Panc1 (cell line): ENCODE measurements at regions not wholly inside any gene's neighbourhood (a gene's known extent, or its start where the extent isn't known, plus 50 kb on each side); places are given as distances from the start of the nearest gene placed in this dataset.

ENCODE experiments used
- ATAC-seq: fragments of 200-7000 bp; cut with Tn5 transposase; 2 replicates; pipeline ENCODE4 v1.9.1; 2020; ENCODE audit warnings: mild to moderate bottlenecking, moderate library complexity
- BruUV-seq: library from RNA; stranded (reverse); fragments of 400-500 nt; replicated peaks from 2 replicates; lab custom pipeline; 2021; lab: Mats Ljungman, UMichigan
- CTCF ChIA-PET: fragments of 300-600 bp; sonication (Branson Sonifier 250); formaldehyde crosslinking; loops from one replicate; lab custom pipeline; 2022; ENCODE audit warnings: antibody characterized with exemption; lab: Charles Lee
- POLR2A ChIA-PET: fragments of 300-600 bp; sonication (Branson Sonifier 250); formaldehyde crosslinking; loops from one replicate; lab custom pipeline; 2022; ENCODE audit warnings: antibody characterized with exemption; lab: Charles Lee
- DNase-seq: peaks from one replicate; pipeline ENCODE4 v3.0.0-alpha.2; 2010; ENCODE audit warnings: low read depth, low spot score
- H3K27ac ChIP-seq: 2 replicates; pipeline ENCODE4 v1.5.1; 2011; ENCODE audit warnings: mild to moderate bottlenecking, low read length, inconsistent platforms
- H3K27me3 ChIP-seq: fragments of 200-500 bp; sonication (Bioruptor generic); 2 replicates; pipeline ENCODE4 v1.6.0; 2014; ENCODE audit warnings: low read length, inconsistent platforms; ENCODE audit not compliant: control insufficient read depth, insufficient read depth
- H3K36me3 ChIP-seq: fragments of 200-500 bp; sonication (Bioruptor generic); 2 replicates; pipeline ENCODE4 v1.5.1; 2014; ENCODE audit warnings: inconsistent platforms, mild to moderate bottlenecking, low read length, moderate library complexity; ENCODE audit not compliant: control insufficient read depth, insufficient read depth
- H3K4me1 ChIP-seq: 2 replicates; pipeline ENCODE4 v1.5.1; 2011; ENCODE audit warnings: inconsistent platforms, mild to moderate bottlenecking, low read length, moderate library complexity; ENCODE audit not compliant: control insufficient read depth, insufficient read depth
- H3K4me3 ChIP-seq, 2 experiments: 2 replicates each; pipeline ENCODE4 v1.5.1; 2011 to 2012; ENCODE audit warnings: low read depth in 2 of 2, low read length in 2 of 2, mild to moderate bottlenecking in 2 of 2, inconsistent platforms in 1 of 2, moderate library complexity in 1 of 2
- H3K9me3 ChIP-seq: fragments of 200-500 bp; sonication (Bioruptor generic); 2 replicates; pipeline ENCODE4 v1.5.1; 2014; ENCODE audit warnings: low read depth, mild to moderate bottlenecking, inconsistent platforms, low read length, moderate library complexity; ENCODE audit not compliant: control insufficient read depth, insufficient read depth
- POLR2AphosphoS5 ChIP-seq: IDR thresholded peaks from 2 replicates; pipeline ENCODE4 v1.6.1; 2012; ENCODE audit warnings: mild to moderate bottlenecking, low read depth, low read length, moderate library complexity
- SIN3A ChIP-seq: IDR thresholded peaks from 2 replicates; pipeline ENCODE4 v1.6.1; 2012; ENCODE audit warnings: low read depth, mild to moderate bottlenecking, low read length, moderate library complexity, borderline replicate concordance; ENCODE audit not compliant: insufficient read depth
- in situ Hi-C: cut with HindIII; loops from 2 replicates; pipeline ENCODE4 v1.10.0; 2016; ENCODE audit warnings: low sequenced_read_pairs, low pct_unique_long_range_greater_than_20kb
- intact Hi-C: fragments of 100-400 bp; cut with micrococcal nuclease; formaldehyde crosslinking; loops from one replicate; pipeline ENCODE4 v1.10.0; 2022; ENCODE audit not compliant: unreplicated experiment
- TF ChIP-seq, protein P1 (sequence below), 2 experiments: IDR thresholded peaks; 2 replicates each; pipeline ENCODE4 v1.6.1; 2011 to 2012; ENCODE audit warnings: low read depth in 2 of 2, control low read depth in 1 of 2, low read length in 1 of 2, mild to moderate bottlenecking in 1 of 2, moderate library complexity in 1 of 2; ENCODE audit not compliant: insufficient read depth in 1 of 2
- TF ChIP-seq, protein P2 (sequence below): fragments of 450-650 bp; IDR thresholded peaks from 2 replicates; pipeline ENCODE4 v1.5.1; 2017; ENCODE audit warnings: mild to moderate bottlenecking

DNA sequence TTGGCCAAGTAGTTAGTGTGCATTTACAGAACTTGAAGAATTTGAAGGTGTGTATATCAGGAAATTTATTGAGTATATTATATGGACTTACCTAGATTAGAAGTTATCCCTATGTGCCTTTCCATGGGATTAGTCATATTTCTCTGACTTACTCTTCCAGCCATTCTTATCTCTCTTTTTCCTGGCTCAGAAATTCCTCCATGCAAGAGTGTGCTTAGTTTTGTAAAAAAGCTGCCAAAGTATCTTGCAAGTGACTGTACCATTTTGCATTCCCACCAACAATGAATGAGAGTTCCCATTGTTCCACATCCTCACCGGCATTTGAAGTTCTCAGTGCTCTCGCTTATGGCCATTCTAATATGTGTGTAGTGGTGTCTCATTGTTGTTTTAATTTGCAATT lies 82.2 kb upstream of the GUCA2B start:
- Histone ChIP-seq H3K4me3 (no peak overlapping the region), H3K36me3 (no peaks in the 10 kb centered on the region), H3K9me3 (no peaks in the 10 kb centered on the region), H3K27me3 (peaks cover 9% of the 10 kb centered on the region; the same call in 1 of the 2 replicates), H3K4me1 (no peaks in the 10 kb centered on the region), H3K27ac (no peak overlapping the region)
- intact Hi-C loops (no loop called here), in situ Hi-C loops (no loop called here)
- ATAC-seq (no peak), DNase-seq (no peak)
- TF ChIP-seq, protein P1, sequence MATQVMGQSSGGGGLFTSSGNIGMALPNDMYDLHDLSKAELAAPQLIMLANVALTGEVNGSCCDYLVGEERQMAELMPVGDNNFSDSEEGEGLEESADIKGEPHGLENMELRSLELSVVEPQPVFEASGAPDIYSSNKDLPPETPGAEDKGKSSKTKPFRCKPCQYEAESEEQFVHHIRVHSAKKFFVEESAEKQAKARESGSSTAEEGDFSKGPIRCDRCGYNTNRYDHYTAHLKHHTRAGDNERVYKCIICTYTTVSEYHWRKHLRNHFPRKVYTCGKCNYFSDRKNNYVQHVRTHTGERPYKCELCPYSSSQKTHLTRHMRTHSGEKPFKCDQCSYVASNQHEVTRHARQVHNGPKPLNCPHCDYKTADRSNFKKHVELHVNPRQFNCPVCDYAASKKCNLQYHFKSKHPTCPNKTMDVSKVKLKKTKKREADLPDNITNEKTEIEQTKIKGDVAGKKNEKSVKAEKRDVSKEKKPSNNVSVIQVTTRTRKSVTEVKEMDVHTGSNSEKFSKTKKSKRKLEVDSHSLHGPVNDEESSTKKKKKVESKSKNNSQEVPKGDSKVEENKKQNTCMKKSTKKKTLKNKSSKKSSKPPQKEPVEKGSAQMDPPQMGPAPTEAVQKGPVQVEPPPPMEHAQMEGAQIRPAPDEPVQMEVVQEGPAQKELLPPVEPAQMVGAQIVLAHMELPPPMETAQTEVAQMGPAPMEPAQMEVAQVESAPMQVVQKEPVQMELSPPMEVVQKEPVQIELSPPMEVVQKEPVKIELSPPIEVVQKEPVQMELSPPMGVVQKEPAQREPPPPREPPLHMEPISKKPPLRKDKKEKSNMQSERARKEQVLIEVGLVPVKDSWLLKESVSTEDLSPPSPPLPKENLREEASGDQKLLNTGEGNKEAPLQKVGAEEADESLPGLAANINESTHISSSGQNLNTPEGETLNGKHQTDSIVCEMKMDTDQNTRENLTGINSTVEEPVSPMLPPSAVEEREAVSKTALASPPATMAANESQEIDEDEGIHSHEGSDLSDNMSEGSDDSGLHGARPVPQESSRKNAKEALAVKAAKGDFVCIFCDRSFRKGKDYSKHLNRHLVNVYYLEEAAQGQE (IDR thresholded peaks at IDR 0.05; ENCODE audit: insufficient read depth in 1 of 2, low read depth in 2 of 2, low read length in 1 of 2): no peak
- no TSS peak for BruUV-seq
- POLR2A ChIA-PET: no interaction called here
- CTCF ChIA-PET: no interaction called here

DNA sequence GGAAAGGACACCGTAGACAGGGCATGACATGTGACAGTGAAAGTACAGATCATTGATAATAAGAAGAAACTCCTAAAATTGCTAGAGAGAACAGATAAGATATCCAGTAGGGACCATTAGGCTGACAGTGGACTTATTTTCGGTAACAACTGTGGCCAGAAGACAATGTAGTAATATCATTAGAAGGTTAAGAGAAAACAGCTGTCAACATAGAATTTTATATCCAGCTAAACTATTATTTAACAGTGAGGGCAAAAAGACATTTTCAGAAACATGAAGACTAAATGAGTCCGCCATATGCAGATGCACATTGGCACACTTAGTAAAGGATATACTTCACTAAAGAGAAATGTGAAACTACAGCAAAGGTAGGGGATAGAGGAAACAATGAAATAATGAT lies 95.4 kb upstream of the GUCA2B start:
- no TSS peak for BruUV-seq
- Histone ChIP-seq H3K4me3 (no peak overlapping the region), H3K9me3 (peaks cover 6% of the 10 kb centered on the region; the same call in 1 of the 2 replicates), H3K27me3 (no peaks in the 10 kb centered on the region), H3K4me1 (no peaks in the 10 kb centered on the region), H3K36me3 (no peaks in the 10 kb centered on the region), H3K27ac (no peak overlapping the region)
- in situ Hi-C loops: no loop called here
- DNase-seq (no peak), ATAC-seq (no peak)
- intact Hi-C loops: no loop called here
- CTCF ChIA-PET: no interaction called here
- no peak for TF ChIP-seq SIN3A
- no peak for TF ChIP-seq POLR2AphosphoS5
- POLR2A ChIA-PET: no interaction called here

DNA sequence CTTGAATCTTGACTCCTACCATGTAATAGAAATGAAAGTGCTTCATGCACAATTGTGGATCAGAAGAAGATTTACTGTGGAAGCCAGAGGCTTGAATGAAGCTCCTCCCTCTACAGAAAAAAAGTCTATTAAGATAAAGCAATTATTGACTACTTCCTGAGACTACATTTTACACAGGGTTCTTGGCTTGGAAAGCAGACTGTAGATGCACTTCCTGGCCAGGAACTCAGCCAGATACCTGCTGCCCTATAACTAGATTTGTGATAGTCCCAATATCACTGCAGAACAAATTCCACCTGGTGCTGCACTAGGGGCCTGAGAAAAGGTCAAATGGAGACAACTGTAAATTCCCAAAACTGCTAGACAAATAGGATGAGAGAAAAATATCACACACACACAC lies 96.8 kb upstream of the GUCA2B start:
- POLR2A ChIA-PET: interaction anchor here (0.5 kb wide), 1 partner anchor 815 kb away, joined by 5 read pairs; no protein-coding TSS in a partner anchor
- intact Hi-C loops: no loop called here
- in situ Hi-C loops: no loop called here
- ATAC-seq (no peak), DNase-seq (no peak)
- no TSS peak for BruUV-seq
- no peak overlapping the region for H3K27ac ChIP-seq
- H3K36me3 ChIP-seq: no peaks in the 10 kb centered on the region
- CTCF ChIA-PET: no interaction called here
- H3K4me3 ChIP-seq: no peak overlapping the region
- H3K9me3 ChIP-seq: peaks cover 6% of the 10 kb centered on the region; the same call in 1 of the 2 replicates
- TF ChIP-seq, protein P2, sequence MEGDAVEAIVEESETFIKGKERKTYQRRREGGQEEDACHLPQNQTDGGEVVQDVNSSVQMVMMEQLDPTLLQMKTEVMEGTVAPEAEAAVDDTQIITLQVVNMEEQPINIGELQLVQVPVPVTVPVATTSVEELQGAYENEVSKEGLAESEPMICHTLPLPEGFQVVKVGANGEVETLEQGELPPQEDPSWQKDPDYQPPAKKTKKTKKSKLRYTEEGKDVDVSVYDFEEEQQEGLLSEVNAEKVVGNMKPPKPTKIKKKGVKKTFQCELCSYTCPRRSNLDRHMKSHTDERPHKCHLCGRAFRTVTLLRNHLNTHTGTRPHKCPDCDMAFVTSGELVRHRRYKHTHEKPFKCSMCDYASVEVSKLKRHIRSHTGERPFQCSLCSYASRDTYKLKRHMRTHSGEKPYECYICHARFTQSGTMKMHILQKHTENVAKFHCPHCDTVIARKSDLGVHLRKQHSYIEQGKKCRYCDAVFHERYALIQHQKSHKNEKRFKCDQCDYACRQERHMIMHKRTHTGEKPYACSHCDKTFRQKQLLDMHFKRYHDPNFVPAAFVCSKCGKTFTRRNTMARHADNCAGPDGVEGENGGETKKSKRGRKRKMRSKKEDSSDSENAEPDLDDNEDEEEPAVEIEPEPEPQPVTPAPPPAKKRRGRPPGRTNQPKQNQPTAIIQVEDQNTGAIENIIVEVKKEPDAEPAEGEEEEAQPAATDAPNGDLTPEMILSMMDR: no peak
- TF ChIP-seq POLR2AphosphoS5: no peak
- no peaks in the 10 kb centered on the region for H3K27me3 ChIP-seq
- H3K4me1 ChIP-seq: no peaks in the 10 kb centered on the region
